ENCODE measurements at regions not wholly inside any gene's neighbourhood (a gene's known extent, or its start where the extent isn't known, plus 50 kb on each side); places are given as distances from the start of the nearest gene placed in this dataset.

GRCh38 chr1:242872521-242872920 lies 348.0 kb upstream of the PLD5 start:
- Histone ChIP-seq H3K4me3 (no peak overlapping the region), H3K36me3 (ENCODE audit: control insufficient read depth, insufficient read depth, low read length) (no peaks in the 10 kb centered on the region), H3K4me2 (ENCODE audit: insufficient read depth, low read length) (no peak overlapping the region), H3K4me1 (replicated peaks in 1 of 2; ENCODE audit: control insufficient read depth in 2 of 2, insufficient read depth in 2 of 2, low read length in 2 of 2) (peaks cover 0 to 5% of the 10 kb centered on the region in 2 experiments; a peak in 2 of 5 replicates), H3K79me2 (ENCODE audit: control insufficient read depth, insufficient read depth, low read length) (no peaks in the 10 kb centered on the region), H3K27me3 (ENCODE audit: control insufficient read depth in 2 of 2, insufficient read depth in 2 of 2, low read length in 2 of 2) (peaks cover 3 to 5% of the 10 kb centered on the region in 2 experiments; a peak in 2 of 5 replicates), H3K9me1 (ENCODE audit: control insufficient read depth, insufficient read depth, low read length) (no peaks in the 10 kb centered on the region), H4K20me1 (replicated peaks; ENCODE audit: control insufficient read depth, insufficient read depth, low read length) (no peaks in the 10 kb centered on the region), H3K9ac (ENCODE audit: insufficient read depth in 1 of 2, low read depth in 2 of 2, low read length in 2 of 2) (no peak overlapping the region), H2AFZ (ENCODE audit: low read depth, low read length) (no peak overlapping the region), H3K9me3 (replicated peaks; ENCODE audit: control insufficient read depth, insufficient read depth, low read depth, low read length) (no peaks in the 10 kb centered on the region), H3K27ac (ENCODE audit: extremely low read depth, low read depth, low read length) (no peak overlapping the region)
- no peak for TF ChIP-seq PCBP1 (IDR thresholded peaks at IDR 0.05; ENCODE audit: low read depth, low read length, poor library complexity, severe bottlenecking)
- no peak for TF ChIP-seq PRPF4 (IDR thresholded peaks at IDR 0.05; ENCODE audit: insufficient read depth, low read depth, low read length, poor library complexity, severe bottlenecking)
- no peak for TF ChIP-seq C11orf30 (IDR thresholded peaks at IDR 0.05; ENCODE audit: low read depth)
- BruUV-seq (replicated peaks): no TSS peak
- 2% methylated on average over 5 of the region's 5 CpGs for WGBS (ENCODE audit: insufficient coverage, low coverage, missing lambda C conversion rate)
- CTCF ChIA-PET (ENCODE audit: low intra/inter-chr PET ratio): no interaction called here
- FAIRE-seq: no peak
- POLR2A ChIA-PET: interaction anchor here (0.7 kb wide), 1 partner anchor 485 kb away, joined by 4 read pairs; no protein-coding TSS in a partner anchor
- DNase-seq (ENCODE audit: extremely low read depth in 1 of 4, low spot score in 3 of 4): no peak
- intact Hi-C loops (cut with micrococcal nuclease) (no loop called here), in situ Hi-C loops (cut with MboI) (no loop called here)
- no peak for ATAC-seq

GRCh38 chr1:242871471-242872030 lies 347.1 kb upstream of the PLD5 start:
- Histone ChIP-seq H3K9ac (ENCODE audit: insufficient read depth in 1 of 2, low read depth in 2 of 2, low read length in 2 of 2) (no peak overlapping the region), H3K4me2 (ENCODE audit: insufficient read depth, low read length) (no peak overlapping the region), H3K79me2 (ENCODE audit: control insufficient read depth, insufficient read depth, low read length) (no peaks in the 10 kb centered on the region), H3K4me3 (no peak overlapping the region), H3K36me3 (ENCODE audit: control insufficient read depth, insufficient read depth, low read length) (no peaks in the 10 kb centered on the region), H3K9me1 (ENCODE audit: control insufficient read depth, insufficient read depth, low read length) (no peaks in the 10 kb centered on the region), H2AFZ (ENCODE audit: low read depth, low read length) (no peak overlapping the region), H3K9me3 (replicated peaks; ENCODE audit: control insufficient read depth, insufficient read depth, low read depth, low read length) (no peaks in the 10 kb centered on the region), H3K27me3 (ENCODE audit: control insufficient read depth in 2 of 2, insufficient read depth in 2 of 2, low read length in 2 of 2) (peaks cover 3 to 5% of the 10 kb centered on the region in 2 experiments; a peak in 2 of 5 replicates), H3K4me1 (replicated peaks in 1 of 2; ENCODE audit: control insufficient read depth in 2 of 2, insufficient read depth in 2 of 2, low read length in 2 of 2) (no peaks in the 10 kb centered on the region), H4K20me1 (replicated peaks; ENCODE audit: control insufficient read depth, insufficient read depth, low read length) (no peaks in the 10 kb centered on the region), H3K27ac (ENCODE audit: extremely low read depth, low read depth, low read length) (no peak overlapping the region)
- FAIRE-seq (peak; percentile 6), DNase-seq (ENCODE audit: extremely low read depth in 1 of 4, low spot score in 3 of 4) (no peak), ATAC-seq (no peak)
- intact Hi-C loops (cut with micrococcal nuclease): no loop called here
- 4% methylated on average over 5 of the region's 5 CpGs for WGBS (ENCODE audit: insufficient coverage, low coverage, missing lambda C conversion rate)
- CTCF ChIA-PET (ENCODE audit: low intra/inter-chr PET ratio): no interaction called here
- in situ Hi-C loops (cut with MboI): no loop called here
- POLR2A ChIA-PET: no interaction called here
- BruUV-seq (replicated peaks): no TSS peak
- TF ChIP-seq NELFE (IDR thresholded peaks at IDR 0.05; ENCODE audit: insufficient read depth, insufficient read length): no peak
- no peak for TF ChIP-seq SMAD3 (CRISPR knock-in tag; conservative IDR thresholded peaks at IDR 0.05)
- TF ChIP-seq SIRT6 (IDR thresholded peaks at IDR 0.05; ENCODE audit: low read depth, low read length): no peak
- no peak for TF ChIP-seq ZNF77 (CRISPR knock-in tag; IDR thresholded peaks at IDR 0.05)
- TF ChIP-seq CC2D1A (IDR thresholded peaks at IDR 0.05): no peak
- TF ChIP-seq OTX1 (CRISPR knock-in tag; IDR thresholded peaks at IDR 0.05): no peak
- no peak for TF ChIP-seq CHD2 (IDR thresholded peaks at IDR 0.05; ENCODE audit: low read depth, low read length)
- TF ChIP-seq SETDB1 (IDR thresholded peaks at IDR 0.05; ENCODE audit: low read length): no peak
- TF ChIP-seq ZNF551 (CRISPR knock-in tag; IDR thresholded peaks at IDR 0.05): no peak
- no peak for TF ChIP-seq GTF2B (IDR thresholded peaks at IDR 0.05; ENCODE audit: extremely low read depth, insufficient read length)
- TF ChIP-seq ZNF263 (CRISPR knock-in tag; IDR thresholded peaks at IDR 0.05; ENCODE audit: borderline replicate concordance): no peak
- no peak for TF ChIP-seq MNT (conservative IDR thresholded peaks at IDR 0.05)
- TF ChIP-seq LEF1 (IDR thresholded peaks at IDR 0.05): no peak

Measured in K562 (cell line).